SK-N-SH (cell line): ENCODE measurements at regions not wholly inside any gene's neighbourhood (a gene's known extent, or its start where the extent isn't known, plus 50 kb on each side); places are given as distances from the start of the nearest gene placed in this dataset.

ENCODE experiments used
- EP300 ChIP-seq, 2 experiments: IDR thresholded peaks; 2 replicates each; pipeline versions ENCODE4 v1.4.0 to v1.6.1; 2012; ENCODE audit warnings: borderline replicate concordance in 1 of 2, low read depth in 1 of 2, low read length in 1 of 2
- GATA2 ChIP-seq: sonication (generic); formaldehyde crosslinking; IDR thresholded peaks from 2 replicates; pipeline ENCODE4 v1.5.0; 2020; ENCODE audit warnings: mild to moderate bottlenecking, missing genetic modification reagents
- NRF1 ChIP-seq: IDR thresholded peaks from 2 replicates; pipeline ENCODE4 v1.6.1; 2012; ENCODE audit warnings: low read depth, mild to moderate bottlenecking, low read length
- POLR2AphosphoS5 ChIP-seq: IDR thresholded peaks from 2 replicates; pipeline ENCODE4 v1.6.1; 2012; ENCODE audit warnings: low read depth, low read length
- SIN3A ChIP-seq: IDR thresholded peaks from 2 replicates; pipeline ENCODE4 v1.6.1; 2012; ENCODE audit warnings: low read depth, mild to moderate bottlenecking, low read length, moderate library complexity, borderline replicate concordance
- SMC3 ChIP-seq: IDR thresholded peaks from 2 replicates; pipeline ENCODE4 v1.6.1; 2012; ENCODE audit warnings: low read depth, low read length, improper control_type of control experiment
- TF ChIP-seq, protein P1 (sequence below): fragments of 200-600 bp; sonication (generic); IDR thresholded peaks from 2 replicates; pipeline ENCODE4 v1.6.1; 2017; ENCODE audit warnings: antibody characterized with exemption, mild to moderate bottlenecking, moderate library complexity

- TF ChIP-seq EP300 (IDR thresholded peaks at IDR 0.05; ENCODE audit: borderline replicate concordance in 1 of 2, low read depth in 1 of 2, low read length in 1 of 2): no peak
- no peak for TF ChIP-seq NRF1
- no peak for TF ChIP-seq GATA2 (CRISPR knock-in tag)
- TF ChIP-seq, protein P1, sequence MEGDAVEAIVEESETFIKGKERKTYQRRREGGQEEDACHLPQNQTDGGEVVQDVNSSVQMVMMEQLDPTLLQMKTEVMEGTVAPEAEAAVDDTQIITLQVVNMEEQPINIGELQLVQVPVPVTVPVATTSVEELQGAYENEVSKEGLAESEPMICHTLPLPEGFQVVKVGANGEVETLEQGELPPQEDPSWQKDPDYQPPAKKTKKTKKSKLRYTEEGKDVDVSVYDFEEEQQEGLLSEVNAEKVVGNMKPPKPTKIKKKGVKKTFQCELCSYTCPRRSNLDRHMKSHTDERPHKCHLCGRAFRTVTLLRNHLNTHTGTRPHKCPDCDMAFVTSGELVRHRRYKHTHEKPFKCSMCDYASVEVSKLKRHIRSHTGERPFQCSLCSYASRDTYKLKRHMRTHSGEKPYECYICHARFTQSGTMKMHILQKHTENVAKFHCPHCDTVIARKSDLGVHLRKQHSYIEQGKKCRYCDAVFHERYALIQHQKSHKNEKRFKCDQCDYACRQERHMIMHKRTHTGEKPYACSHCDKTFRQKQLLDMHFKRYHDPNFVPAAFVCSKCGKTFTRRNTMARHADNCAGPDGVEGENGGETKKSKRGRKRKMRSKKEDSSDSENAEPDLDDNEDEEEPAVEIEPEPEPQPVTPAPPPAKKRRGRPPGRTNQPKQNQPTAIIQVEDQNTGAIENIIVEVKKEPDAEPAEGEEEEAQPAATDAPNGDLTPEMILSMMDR: no peak
- no peak for TF ChIP-seq SMC3
- no peak for TF ChIP-seq POLR2AphosphoS5
- TF ChIP-seq SIN3A: no peak
Measured at GRCh38 chr5:166716856-166717492, 1574.5 kb upstream of the WWC1 start.
